ENCODE measurements at regions not wholly inside any gene's neighbourhood (a gene's known extent, or its start where the extent isn't known, plus 50 kb on each side); places are given as distances from the start of the nearest gene placed in this dataset.

- no peak for DNase-seq (ENCODE audit: low read depth in 2 of 2)
These were observed 60.0 kb upstream of the HMGA2 start for GRCh38 chr12:65764325-65764724.

DNA sequence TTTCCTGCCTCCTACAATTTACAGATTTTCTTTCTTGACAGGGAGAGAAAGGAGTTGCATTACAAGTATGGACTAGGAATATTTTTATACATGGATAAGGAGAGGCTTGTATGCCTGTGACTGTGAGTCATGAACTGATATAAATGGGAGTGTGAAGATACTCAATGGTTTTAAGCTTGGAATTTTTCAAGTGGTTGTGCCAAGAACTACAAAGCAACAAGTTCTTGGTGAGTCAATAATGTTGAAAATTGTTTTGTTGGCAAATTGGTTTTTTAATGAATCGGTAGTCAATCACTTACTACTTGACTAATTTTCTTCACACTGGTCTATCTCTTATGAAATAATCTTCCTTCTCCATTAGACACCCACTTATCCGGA, 58.9 kb upstream of the HMGA2 start:
- no peak for DNase-seq (ENCODE audit: low read depth in 2 of 2)

DNA sequence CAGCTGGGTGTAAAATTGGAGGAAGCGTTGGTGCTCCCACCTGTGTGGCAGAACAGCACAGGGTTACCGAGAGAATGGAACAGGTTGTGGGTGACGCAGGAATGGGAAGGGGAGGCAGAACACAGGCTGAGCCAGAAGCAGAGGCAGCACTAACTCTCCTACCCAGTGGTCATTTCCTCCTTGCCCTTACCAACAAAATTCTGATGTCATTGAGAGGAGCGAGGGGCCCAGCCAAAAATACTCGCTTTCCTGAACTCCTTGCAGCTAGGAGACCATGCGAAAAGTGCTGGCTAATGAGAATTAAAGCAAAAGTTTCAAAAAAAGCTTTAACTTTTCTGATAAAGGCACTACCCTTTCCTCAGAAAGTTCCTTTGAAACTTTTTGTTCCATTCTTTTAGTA, 54.4 kb upstream of the HMGA2 start:
- no peak for DNase-seq (ENCODE audit: low read depth in 2 of 2)
